Panc1 (cell line): ENCODE measurements at regions not wholly inside any gene's neighbourhood (a gene's known extent, or its start where the extent isn't known, plus 50 kb on each side); places are given as distances from the start of the nearest gene placed in this dataset.

Experiments
- ATAC-seq: fragments of 200-7000 bp; cut with Tn5 transposase; 2 replicates; pipeline ENCODE4 v1.9.1; 2020; ENCODE audit warnings: mild to moderate bottlenecking, moderate library complexity
- BruUV-seq: library from RNA; stranded (reverse); fragments of 400-500 nt; replicated peaks from 2 replicates; lab custom pipeline; 2021; lab: Mats Ljungman, UMichigan
- CTCF ChIA-PET: fragments of 300-600 bp; sonication (Branson Sonifier 250); formaldehyde crosslinking; loops from one replicate; lab custom pipeline; 2022; ENCODE audit warnings: antibody characterized with exemption; lab: Charles Lee
- POLR2A ChIA-PET: fragments of 300-600 bp; sonication (Branson Sonifier 250); formaldehyde crosslinking; loops from one replicate; lab custom pipeline; 2022; ENCODE audit warnings: antibody characterized with exemption; lab: Charles Lee
- DNase-seq: peaks from one replicate; pipeline ENCODE4 v3.0.0-alpha.2; 2010; ENCODE audit warnings: low read depth, low spot score
- H3K27ac ChIP-seq: 2 replicates; pipeline ENCODE4 v1.5.1; 2011; ENCODE audit warnings: mild to moderate bottlenecking, low read length, inconsistent platforms
- H3K27me3 ChIP-seq: fragments of 200-500 bp; sonication (Bioruptor generic); 2 replicates; pipeline ENCODE4 v1.6.0; 2014; ENCODE audit warnings: low read length, inconsistent platforms; ENCODE audit not compliant: control insufficient read depth, insufficient read depth
- H3K36me3 ChIP-seq: fragments of 200-500 bp; sonication (Bioruptor generic); 2 replicates; pipeline ENCODE4 v1.5.1; 2014; ENCODE audit warnings: inconsistent platforms, mild to moderate bottlenecking, low read length, moderate library complexity; ENCODE audit not compliant: control insufficient read depth, insufficient read depth
- H3K4me1 ChIP-seq: 2 replicates; pipeline ENCODE4 v1.5.1; 2011; ENCODE audit warnings: inconsistent platforms, mild to moderate bottlenecking, low read length, moderate library complexity; ENCODE audit not compliant: control insufficient read depth, insufficient read depth
- H3K4me3 ChIP-seq, 2 experiments: 2 replicates each; pipeline ENCODE4 v1.5.1; 2011 to 2012; ENCODE audit warnings: low read depth in 2 of 2, low read length in 2 of 2, mild to moderate bottlenecking in 2 of 2, inconsistent platforms in 1 of 2, moderate library complexity in 1 of 2
- H3K9me3 ChIP-seq: fragments of 200-500 bp; sonication (Bioruptor generic); 2 replicates; pipeline ENCODE4 v1.5.1; 2014; ENCODE audit warnings: low read depth, mild to moderate bottlenecking, inconsistent platforms, low read length, moderate library complexity; ENCODE audit not compliant: control insufficient read depth, insufficient read depth
- POLR2AphosphoS5 ChIP-seq: IDR thresholded peaks from 2 replicates; pipeline ENCODE4 v1.6.1; 2012; ENCODE audit warnings: mild to moderate bottlenecking, low read depth, low read length, moderate library complexity
- SIN3A ChIP-seq: IDR thresholded peaks from 2 replicates; pipeline ENCODE4 v1.6.1; 2012; ENCODE audit warnings: low read depth, mild to moderate bottlenecking, low read length, moderate library complexity, borderline replicate concordance; ENCODE audit not compliant: insufficient read depth
- TCF7L2 ChIP-seq: IDR thresholded peaks from 2 replicates; pipeline ENCODE4 v1.6.1; 2011; ENCODE audit warnings: mild to moderate bottlenecking, low read depth, low read length, inconsistent platforms
- in situ Hi-C: cut with HindIII; loops from 2 replicates; pipeline ENCODE4 v1.10.0; 2016; ENCODE audit warnings: low sequenced_read_pairs, low pct_unique_long_range_greater_than_20kb
- intact Hi-C: fragments of 100-400 bp; cut with micrococcal nuclease; formaldehyde crosslinking; loops from one replicate; pipeline ENCODE4 v1.10.0; 2022; ENCODE audit not compliant: unreplicated experiment
- TF ChIP-seq, protein P1 (sequence below): fragments of 450-650 bp; IDR thresholded peaks from 2 replicates; pipeline ENCODE4 v1.5.1; 2017; ENCODE audit warnings: mild to moderate bottlenecking
- TF ChIP-seq, protein P2 (sequence below), 2 experiments: IDR thresholded peaks; 2 replicates each; pipeline ENCODE4 v1.6.1; 2011 to 2012; ENCODE audit warnings: low read depth in 2 of 2, control low read depth in 1 of 2, low read length in 1 of 2, mild to moderate bottlenecking in 1 of 2, moderate library complexity in 1 of 2; ENCODE audit not compliant: insufficient read depth in 1 of 2

DNA sequence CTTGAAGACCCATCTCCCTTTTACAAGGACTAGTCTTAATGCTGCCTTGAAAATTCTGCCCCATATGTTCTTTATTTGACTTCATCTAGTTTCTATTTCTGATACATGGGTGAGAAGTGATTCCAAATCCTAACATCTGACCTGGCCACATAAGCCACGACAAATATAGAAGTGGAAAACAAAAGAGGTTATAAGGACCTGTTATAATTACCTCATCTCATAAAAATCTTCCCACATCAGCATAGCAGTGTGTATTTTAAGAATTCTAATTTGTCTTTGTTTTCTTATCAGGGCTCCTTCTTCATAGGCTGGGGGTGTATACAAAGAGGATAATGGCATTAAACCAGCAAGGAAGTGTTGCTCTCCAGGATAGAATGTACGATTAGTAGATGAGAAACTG lies 1007.4 kb downstream of the TTLL7 start:
- CTCF ChIA-PET = no interaction called here

DNA sequence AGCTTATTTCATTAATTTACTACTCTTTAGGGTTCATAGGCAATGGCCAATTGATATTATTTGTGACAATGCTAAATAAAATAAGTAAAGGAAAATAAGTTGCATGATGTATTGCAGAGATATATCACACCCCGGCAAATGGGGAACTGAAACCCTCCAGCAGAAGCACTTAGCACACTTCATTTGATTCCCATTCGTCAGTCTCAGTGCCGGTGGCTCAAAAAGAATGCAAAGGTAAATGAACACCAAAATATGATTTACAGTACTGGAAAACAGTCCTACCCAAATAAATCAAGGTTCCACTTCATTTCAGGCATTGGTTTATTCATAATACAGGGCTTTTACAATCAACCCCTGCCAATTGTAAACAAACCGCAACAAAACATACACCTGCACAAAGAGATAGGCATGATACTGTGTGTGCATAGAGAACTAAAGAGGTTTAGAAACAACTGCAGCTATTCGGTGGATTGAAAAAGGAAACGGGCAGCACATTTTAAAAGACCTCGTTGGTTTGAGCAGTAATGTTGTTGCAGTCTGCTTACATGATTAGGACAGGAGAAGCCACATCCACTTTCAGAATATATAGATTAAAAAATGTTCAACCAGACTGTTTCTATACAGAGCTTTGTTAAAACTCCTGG lies 1019.2 kb downstream of the TTLL7 start:
- no peak for ATAC-seq
- ChIA-PET POLR2A (no interaction called here), CTCF (no interaction called here)
- BruUV-seq = no TSS peak
- in situ Hi-C loops = no loop called here
- Histone ChIP-seq H3K27ac (no peak overlapping the region), H3K36me3 (no peaks in the 10 kb centered on the region), H3K4me1 (no peaks in the 10 kb centered on the region), H3K4me3 (no peak overlapping the region), H3K9me3 (no peaks in the 10 kb centered on the region), H3K27me3 (no peaks in the 10 kb centered on the region)
- TF ChIP-seq, protein P1, sequence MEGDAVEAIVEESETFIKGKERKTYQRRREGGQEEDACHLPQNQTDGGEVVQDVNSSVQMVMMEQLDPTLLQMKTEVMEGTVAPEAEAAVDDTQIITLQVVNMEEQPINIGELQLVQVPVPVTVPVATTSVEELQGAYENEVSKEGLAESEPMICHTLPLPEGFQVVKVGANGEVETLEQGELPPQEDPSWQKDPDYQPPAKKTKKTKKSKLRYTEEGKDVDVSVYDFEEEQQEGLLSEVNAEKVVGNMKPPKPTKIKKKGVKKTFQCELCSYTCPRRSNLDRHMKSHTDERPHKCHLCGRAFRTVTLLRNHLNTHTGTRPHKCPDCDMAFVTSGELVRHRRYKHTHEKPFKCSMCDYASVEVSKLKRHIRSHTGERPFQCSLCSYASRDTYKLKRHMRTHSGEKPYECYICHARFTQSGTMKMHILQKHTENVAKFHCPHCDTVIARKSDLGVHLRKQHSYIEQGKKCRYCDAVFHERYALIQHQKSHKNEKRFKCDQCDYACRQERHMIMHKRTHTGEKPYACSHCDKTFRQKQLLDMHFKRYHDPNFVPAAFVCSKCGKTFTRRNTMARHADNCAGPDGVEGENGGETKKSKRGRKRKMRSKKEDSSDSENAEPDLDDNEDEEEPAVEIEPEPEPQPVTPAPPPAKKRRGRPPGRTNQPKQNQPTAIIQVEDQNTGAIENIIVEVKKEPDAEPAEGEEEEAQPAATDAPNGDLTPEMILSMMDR = no peak
- TF ChIP-seq SIN3A (no peak), TCF7L2 (no peak), POLR2AphosphoS5 (no peak)
- TF ChIP-seq, protein P2, sequence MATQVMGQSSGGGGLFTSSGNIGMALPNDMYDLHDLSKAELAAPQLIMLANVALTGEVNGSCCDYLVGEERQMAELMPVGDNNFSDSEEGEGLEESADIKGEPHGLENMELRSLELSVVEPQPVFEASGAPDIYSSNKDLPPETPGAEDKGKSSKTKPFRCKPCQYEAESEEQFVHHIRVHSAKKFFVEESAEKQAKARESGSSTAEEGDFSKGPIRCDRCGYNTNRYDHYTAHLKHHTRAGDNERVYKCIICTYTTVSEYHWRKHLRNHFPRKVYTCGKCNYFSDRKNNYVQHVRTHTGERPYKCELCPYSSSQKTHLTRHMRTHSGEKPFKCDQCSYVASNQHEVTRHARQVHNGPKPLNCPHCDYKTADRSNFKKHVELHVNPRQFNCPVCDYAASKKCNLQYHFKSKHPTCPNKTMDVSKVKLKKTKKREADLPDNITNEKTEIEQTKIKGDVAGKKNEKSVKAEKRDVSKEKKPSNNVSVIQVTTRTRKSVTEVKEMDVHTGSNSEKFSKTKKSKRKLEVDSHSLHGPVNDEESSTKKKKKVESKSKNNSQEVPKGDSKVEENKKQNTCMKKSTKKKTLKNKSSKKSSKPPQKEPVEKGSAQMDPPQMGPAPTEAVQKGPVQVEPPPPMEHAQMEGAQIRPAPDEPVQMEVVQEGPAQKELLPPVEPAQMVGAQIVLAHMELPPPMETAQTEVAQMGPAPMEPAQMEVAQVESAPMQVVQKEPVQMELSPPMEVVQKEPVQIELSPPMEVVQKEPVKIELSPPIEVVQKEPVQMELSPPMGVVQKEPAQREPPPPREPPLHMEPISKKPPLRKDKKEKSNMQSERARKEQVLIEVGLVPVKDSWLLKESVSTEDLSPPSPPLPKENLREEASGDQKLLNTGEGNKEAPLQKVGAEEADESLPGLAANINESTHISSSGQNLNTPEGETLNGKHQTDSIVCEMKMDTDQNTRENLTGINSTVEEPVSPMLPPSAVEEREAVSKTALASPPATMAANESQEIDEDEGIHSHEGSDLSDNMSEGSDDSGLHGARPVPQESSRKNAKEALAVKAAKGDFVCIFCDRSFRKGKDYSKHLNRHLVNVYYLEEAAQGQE (IDR thresholded peaks at IDR 0.05; ENCODE audit: insufficient read depth in 1 of 2, low read depth in 2 of 2, low read length in 1 of 2) = no peak
- DNase-seq = no peak
- intact Hi-C loops = no loop called here

More for the DNA sequence above, 1007.4 kb downstream of the TTLL7 start:
- no peak overlapping the region for H3K4me3 ChIP-seq
- no peaks in the 10 kb centered on the region for H3K27me3 ChIP-seq
- peaks cover 7% of the 10 kb centered on the region for H3K9me3 ChIP-seq
- DNase-seq = no peak
- POLR2A ChIA-PET = no interaction called here
- BruUV-seq = no TSS peak
- no peaks in the 10 kb centered on the region for H3K36me3 ChIP-seq
- intact Hi-C loops (no loop called here), in situ Hi-C loops (no loop called here)
- no peak overlapping the region for H3K27ac ChIP-seq
- H3K4me1 ChIP-seq = no peaks in the 10 kb centered on the region
- no peak for ATAC-seq
- TF ChIP-seq SIN3A (no peak), TCF7L2 (no peak), POLR2AphosphoS5 (no peak)
- TF ChIP-seq, protein P2 (IDR thresholded peaks at IDR 0.05; ENCODE audit: insufficient read depth in 1 of 2, low read depth in 2 of 2, low read length in 1 of 2) = no peak
- TF ChIP-seq, protein P1 = no peak
